ENCODE measurements at regions not wholly inside any gene's neighbourhood (a gene's known extent, or its start where the extent isn't known, plus 50 kb on each side); places are given as distances from the start of the nearest gene placed in this dataset.
"Not testable (repeated sequence)": the region's sequence is repeated elsewhere in the genome, so short reads cannot be mapped to it uniquely, and the experiment has no call there.

GRCh38 chr10:23630885-23631284, 192.0 kb downstream of the OTUD1 start:
- DNase-seq = peak; percentile 18
- TF ChIP-seq EZH2phosphoT487 (IDR thresholded peaks at IDR 0.05; ENCODE audit: insufficient read depth, low read depth) (no peak), EZH2 (IDR thresholded peaks at IDR 0.05; ENCODE audit: insufficient read depth, poor library complexity, severe bottlenecking) (no peak)
- H3K4me2 ChIP-seq (ENCODE audit: unreplicated experiment) = no peak overlapping the region
- no peaks in the 10 kb centered on the region for H3K36me3 ChIP-seq (ENCODE audit: low read depth)
- H3K27me3 ChIP-seq (replicated peaks; ENCODE audit: insufficient read depth) = no peaks in the 10 kb centered on the region
- H4K20me1 ChIP-seq (ENCODE audit: insufficient read depth) = no peaks in the 10 kb centered on the region
- no peak overlapping the region for H2AFZ ChIP-seq
- H3K4me1 ChIP-seq (ENCODE audit: insufficient read depth) = no peaks in the 10 kb centered on the region
- no peaks in the 10 kb centered on the region for H3K9me3 ChIP-seq (ENCODE audit: low read depth)
- 8 to 12% methylated on average over 3 of the region's 3 CpGs for WGBS, 2 experiments (ENCODE audit: low coverage in 1 of 2, low lambda C conversion rate in 2 of 2, missing lambda C conversion rate in 2 of 2)
- no peak overlapping the region for H3K9ac ChIP-seq
- no peaks in the 10 kb centered on the region for H3K9me2 ChIP-seq (ENCODE audit: insufficient read depth)
- H3K79me2 ChIP-seq (ENCODE audit: insufficient read depth) = no peaks in the 10 kb centered on the region
- in situ Hi-C loops (cut with MboI) = no loop called here
- no peak overlapping the region for H3K4me3 ChIP-seq
- H3F3A ChIP-seq (ENCODE audit: insufficient read depth) = no peaks in the 10 kb centered on the region
- H3K27ac ChIP-seq = no peak overlapping the region

DNA sequence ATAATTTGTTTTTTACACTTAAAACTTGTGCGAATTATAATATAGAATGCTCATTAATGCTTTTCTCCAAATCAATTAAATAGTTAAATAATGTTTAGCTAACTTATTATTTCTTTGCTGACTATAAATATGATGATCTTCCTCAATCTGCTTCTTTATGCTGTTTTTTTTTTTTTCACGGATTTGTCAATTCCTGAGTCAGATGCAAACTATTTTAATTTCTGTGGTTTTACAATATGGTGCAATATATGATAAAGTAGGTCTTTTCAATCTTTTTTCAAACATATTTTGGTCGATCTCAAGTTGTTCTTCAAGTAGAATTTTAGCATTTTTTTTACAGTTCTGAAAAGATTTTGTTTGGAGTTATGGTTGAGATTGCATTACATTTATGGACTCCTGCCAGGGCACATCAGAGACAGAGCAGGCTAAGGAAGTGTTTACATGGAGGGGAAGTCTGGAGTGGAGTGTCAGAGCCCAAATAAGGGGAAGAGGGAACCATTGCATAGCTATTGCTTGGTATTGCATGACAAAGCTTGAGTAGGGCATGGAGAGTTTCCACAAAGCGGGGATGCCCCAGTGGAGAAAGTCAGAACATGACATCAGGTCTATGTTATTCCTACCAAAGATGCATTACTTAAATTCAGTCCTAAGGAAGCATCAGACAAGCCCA, 204.4 kb downstream of the OTUD1 start:
- H3K9me2 ChIP-seq (ENCODE audit: insufficient read depth) = no peaks in the 10 kb centered on the region
- in situ Hi-C loops (cut with MboI) = no loop called here
- no peaks in the 10 kb centered on the region for H3F3A ChIP-seq (ENCODE audit: insufficient read depth)
- H4K20me1 ChIP-seq (ENCODE audit: insufficient read depth) = no peaks in the 10 kb centered on the region
- H3K9me3 ChIP-seq (ENCODE audit: low read depth) = no peaks in the 10 kb centered on the region
- peak; percentile 54 for DNase-seq
- peaks cover 4% of the 10 kb centered on the region; the same call in 1 of the 2 replicates for H3K4me1 ChIP-seq (ENCODE audit: insufficient read depth)
- no peak overlapping the region for H3K9ac ChIP-seq
- H3K27me3 ChIP-seq (replicated peaks; ENCODE audit: insufficient read depth) = no peaks in the 10 kb centered on the region
- H3K4me2 ChIP-seq (ENCODE audit: unreplicated experiment) = no peak overlapping the region
- no peaks in the 10 kb centered on the region for H3K79me2 ChIP-seq (ENCODE audit: insufficient read depth)
- no peak overlapping the region for H2AFZ ChIP-seq
- no peaks in the 10 kb centered on the region for H3K36me3 ChIP-seq (ENCODE audit: low read depth)
- no peak overlapping the region for H3K4me3 ChIP-seq
- 22 to 25% methylated on average over 4 of the region's 4 CpGs for WGBS, 2 experiments (ENCODE audit: low coverage in 1 of 2, low lambda C conversion rate in 2 of 2, missing lambda C conversion rate in 2 of 2)
- peak overlapping the region; percentile 41 for H3K27ac ChIP-seq
- TF ChIP-seq EZH2phosphoT487 (IDR thresholded peaks at IDR 0.05; ENCODE audit: insufficient read depth, low read depth) (no peak), EZH2 (IDR thresholded peaks at IDR 0.05; ENCODE audit: insufficient read depth, poor library complexity, severe bottlenecking) (no peak)

- H4K20me1 ChIP-seq (ENCODE audit: insufficient read depth) = no peaks in the 10 kb centered on the region
- H3K27me3 ChIP-seq (replicated peaks; ENCODE audit: insufficient read depth) = no peaks in the 10 kb centered on the region
- in situ Hi-C loops (cut with MboI) = no loop called here
- H3K27ac ChIP-seq = no peak overlapping the region
- no peak overlapping the region for H3K4me2 ChIP-seq (ENCODE audit: unreplicated experiment)
- TF ChIP-seq EZH2 (IDR thresholded peaks at IDR 0.05; ENCODE audit: insufficient read depth, poor library complexity, severe bottlenecking) (no peak), EZH2phosphoT487 (IDR thresholded peaks at IDR 0.05; ENCODE audit: insufficient read depth, low read depth) (no peak)
- no peaks in the 10 kb centered on the region for H3K9me3 ChIP-seq (ENCODE audit: low read depth)
- WGBS, 2 experiments (ENCODE audit: low coverage in 1 of 2, low lambda C conversion rate in 2 of 2, missing lambda C conversion rate in 2 of 2) = 45 to 60% methylated on average over 2 of the region's 2 CpGs
- no peak overlapping the region for H3K9ac ChIP-seq
- H2AFZ ChIP-seq = no peak overlapping the region
- H3F3A ChIP-seq (ENCODE audit: insufficient read depth) = no peaks in the 10 kb centered on the region
- H3K4me3 ChIP-seq = no peak overlapping the region
- H3K79me2 ChIP-seq (ENCODE audit: insufficient read depth) = no peaks in the 10 kb centered on the region
- DNase-seq = no peak
- no peaks in the 10 kb centered on the region for H3K4me1 ChIP-seq (ENCODE audit: insufficient read depth)
- H3K36me3 ChIP-seq (ENCODE audit: low read depth) = no peaks in the 10 kb centered on the region
- H3K9me2 ChIP-seq (ENCODE audit: insufficient read depth) = no peaks in the 10 kb centered on the region
These were observed 209.7 kb downstream of the OTUD1 start for GRCh38 chr10:23648618-23649017.

DNA sequence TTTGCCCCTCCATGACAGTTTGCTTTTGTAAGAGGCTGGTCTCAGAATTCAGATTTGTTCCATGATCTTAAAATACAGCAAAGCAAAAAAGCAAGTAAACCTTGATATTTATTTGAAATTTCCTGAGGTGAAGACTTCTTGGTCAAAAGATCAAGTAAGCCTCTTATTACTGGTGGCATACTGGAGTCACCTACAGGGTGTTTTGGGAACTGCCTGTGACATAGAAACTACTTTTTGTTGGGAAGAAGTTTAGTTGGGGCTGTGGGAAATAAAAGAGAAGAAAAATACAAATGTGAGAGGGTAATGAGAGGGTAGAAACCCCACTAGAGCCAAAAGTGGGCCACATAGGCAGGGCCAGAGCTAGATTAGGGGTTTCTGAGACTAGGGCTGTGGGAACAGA, 217.9 kb downstream of the OTUD1 start:
- no peak overlapping the region for H3K9ac ChIP-seq
- H3K9me2 ChIP-seq (ENCODE audit: insufficient read depth) = no peaks in the 10 kb centered on the region
- H2AFZ ChIP-seq = no peak overlapping the region
- H3K9me3 ChIP-seq (ENCODE audit: low read depth) = no peaks in the 10 kb centered on the region
- no peaks in the 10 kb centered on the region for H3K4me1 ChIP-seq (ENCODE audit: insufficient read depth)
- H3K79me2 ChIP-seq (ENCODE audit: insufficient read depth) = no peaks in the 10 kb centered on the region
- H3K27me3 ChIP-seq (replicated peaks; ENCODE audit: insufficient read depth) = no peaks in the 10 kb centered on the region
- no peak overlapping the region for H3K27ac ChIP-seq
- H4K20me1 ChIP-seq (ENCODE audit: insufficient read depth) = no peaks in the 10 kb centered on the region
- DNase-seq = peak; percentile 34
- in situ Hi-C loops (cut with MboI) = no loop called here
- no peak overlapping the region for H3K4me3 ChIP-seq
- no peaks in the 10 kb centered on the region for H3F3A ChIP-seq (ENCODE audit: insufficient read depth)
- no peak overlapping the region for H3K4me2 ChIP-seq (ENCODE audit: unreplicated experiment)
- no peaks in the 10 kb centered on the region for H3K36me3 ChIP-seq (ENCODE audit: low read depth)
- TF ChIP-seq EZH2 (IDR thresholded peaks at IDR 0.05; ENCODE audit: insufficient read depth, poor library complexity, severe bottlenecking) = no peak
- TF ChIP-seq EZH2phosphoT487 (IDR thresholded peaks at IDR 0.05; ENCODE audit: insufficient read depth, low read depth) = no peak

- TF ChIP-seq EZH2 (IDR thresholded peaks at IDR 0.05; ENCODE audit: insufficient read depth, poor library complexity, severe bottlenecking) (no peak), EZH2phosphoT487 (IDR thresholded peaks at IDR 0.05; ENCODE audit: insufficient read depth, low read depth) (no peak)
These were observed 218.8 kb downstream of the OTUD1 start for GRCh38 chr10:23657677-23658076.

DNA sequence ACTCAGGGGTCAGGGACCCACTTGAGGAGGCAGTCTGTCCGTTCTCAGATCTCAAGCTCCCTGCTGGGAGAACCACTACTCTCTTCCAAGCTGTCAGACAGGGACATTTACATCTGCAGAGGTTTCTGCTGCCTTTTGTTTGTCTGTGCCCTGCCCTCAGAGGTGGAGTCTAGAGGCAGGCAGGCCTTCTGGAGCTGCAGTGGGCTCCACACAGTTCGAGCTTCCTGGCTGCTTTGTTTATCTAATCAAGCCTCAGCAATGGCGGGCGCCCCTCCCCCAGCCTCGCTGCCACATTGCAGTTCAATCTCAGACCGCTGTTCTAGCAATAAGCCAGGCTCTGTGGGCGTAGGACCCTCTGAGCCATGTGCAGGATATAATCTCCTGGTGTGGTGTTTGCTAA, 233.0 kb downstream of the OTUD1 start:
- WGBS, 2 experiments (ENCODE audit: low coverage in 1 of 2, low lambda C conversion rate in 2 of 2, missing lambda C conversion rate in 2 of 2) = 42 to 52% methylated on average over 7 of the region's 7 CpGs
- in situ Hi-C loops (cut with MboI); H3K27ac ChIP-seq; H3K27me3 ChIP-seq (replicated peaks; ENCODE audit: insufficient read depth); H3K9ac ChIP-seq; H3K9me2 ChIP-seq (ENCODE audit: insufficient read depth); H3K4me2 ChIP-seq (ENCODE audit: unreplicated experiment); DNase-seq; H3K4me1 ChIP-seq (ENCODE audit: insufficient read depth); H3K9me3 ChIP-seq (ENCODE audit: low read depth); H3F3A ChIP-seq (ENCODE audit: insufficient read depth); H3K4me3 ChIP-seq; H3K79me2 ChIP-seq (ENCODE audit: insufficient read depth); H3K36me3 ChIP-seq (ENCODE audit: low read depth); H4K20me1 ChIP-seq (ENCODE audit: insufficient read depth); H2AFZ ChIP-seq: not testable (repeated sequence)

More at GRCh38 chr10:23657677-23658076, 218.8 kb downstream of the OTUD1 start:
- no peaks in the 10 kb centered on the region for H4K20me1 ChIP-seq (ENCODE audit: insufficient read depth)
- no peaks in the 10 kb centered on the region for H3K4me1 ChIP-seq (ENCODE audit: insufficient read depth)
- no peak overlapping the region for H2AFZ ChIP-seq
- no peak overlapping the region for H3K4me2 ChIP-seq (ENCODE audit: unreplicated experiment)
- no peaks in the 10 kb centered on the region for H3K79me2 ChIP-seq (ENCODE audit: insufficient read depth)
- H3K9ac ChIP-seq = no peak overlapping the region
- in situ Hi-C loops (cut with MboI) = no loop called here
- H3K27me3 ChIP-seq (replicated peaks; ENCODE audit: insufficient read depth) = no peaks in the 10 kb centered on the region; the same call in 1 of the 2 replicates
- H3K4me3 ChIP-seq = no peak overlapping the region
- no peak overlapping the region for H3K27ac ChIP-seq
- H3K9me2 ChIP-seq (ENCODE audit: insufficient read depth) = no peaks in the 10 kb centered on the region
- DNase-seq = no peak
- H3K36me3 ChIP-seq (ENCODE audit: low read depth) = no peaks in the 10 kb centered on the region
- H3K9me3 ChIP-seq (ENCODE audit: low read depth) = no peaks in the 10 kb centered on the region
- H3F3A ChIP-seq (ENCODE audit: insufficient read depth) = no peaks in the 10 kb centered on the region

All from GM23248 (cell line).